ENCODE measurements at regions not wholly inside any gene's neighbourhood (a gene's known extent, or its start where the extent isn't known, plus 50 kb on each side); places are given as distances from the start of the nearest gene placed in this dataset.

GRCh38 chr4:127001933-127002332, 630.8 kb upstream of the INTU start:
- Histone ChIP-seq H3K27me3 (ENCODE audit: insufficient read depth, low read length) (no peaks in the 10 kb centered on the region), H3K4me3 (ENCODE audit: insufficient read depth, low read depth, low read length) (no peak overlapping the region), H3K9ac (ENCODE audit: low read length) (no peak overlapping the region), H3K79me2 (ENCODE audit: insufficient read depth, low read length) (no peaks in the 10 kb centered on the region), H3K4me1 (ENCODE audit: insufficient read depth, low read length) (no peaks in the 10 kb centered on the region), H3K36me3 (ENCODE audit: insufficient read depth, low read length) (no peaks in the 10 kb centered on the region), H3K4me2 (ENCODE audit: low read length) (no peak overlapping the region), H3K27ac (ENCODE audit: low read depth, low read length) (no peak overlapping the region), H2AFZ (ENCODE audit: low read depth, low read length) (no peak overlapping the region), H3K9me3 (ENCODE audit: insufficient read depth, low read depth, low read length) (no peaks in the 10 kb centered on the region), H4K20me1 (ENCODE audit: insufficient read depth, low read length) (no peaks in the 10 kb centered on the region)
- DNase-seq (ENCODE audit: low read depth) (no peak), FAIRE-seq (no peak)
- Mint-ChIP-seq H3K4me3 (ENCODE audit: unreplicated experiment) (no peak overlapping the region), H3K4me1 (ENCODE audit: low read depth, unreplicated experiment) (no peaks in the 10 kb centered on the region), H3K36me3 (ENCODE audit: low read depth, unreplicated experiment) (no peaks in the 10 kb centered on the region), H3K9me3 (ENCODE audit: unreplicated experiment) (no peaks in the 10 kb centered on the region), H3K27me3 (ENCODE audit: low read depth, unreplicated experiment) (no peaks in the 10 kb centered on the region), H3K27ac (ENCODE audit: unreplicated experiment) (no peak overlapping the region)
- TF ChIP-seq EZH2 (IDR thresholded peaks at IDR 0.05; ENCODE audit: insufficient read depth, low read length) (no peak), CTCF (IDR thresholded peaks at IDR 0.05; ENCODE audit: insufficient read depth, low read depth, low read length) (no peak)

- Histone ChIP-seq H3K27ac (ENCODE audit: low read depth, low read length) (no peak overlapping the region), H3K4me1 (ENCODE audit: insufficient read depth, low read length) (no peaks in the 10 kb centered on the region), H3K4me3 (ENCODE audit: insufficient read depth, low read depth, low read length) (no peak overlapping the region), H3K36me3 (ENCODE audit: insufficient read depth, low read length) (no peaks in the 10 kb centered on the region), H3K4me2 (ENCODE audit: low read length) (no peak overlapping the region), H3K79me2 (ENCODE audit: insufficient read depth, low read length) (no peaks in the 10 kb centered on the region), H3K9ac (ENCODE audit: low read length) (no peak overlapping the region), H3K27me3 (ENCODE audit: insufficient read depth, low read length) (no peaks in the 10 kb centered on the region), H2AFZ (ENCODE audit: low read depth, low read length) (no peak overlapping the region), H3K9me3 (ENCODE audit: insufficient read depth, low read depth, low read length) (no peaks in the 10 kb centered on the region), H4K20me1 (ENCODE audit: insufficient read depth, low read length) (no peaks in the 10 kb centered on the region)
- H3K4me1 Mint-ChIP-seq (ENCODE audit: low read depth, unreplicated experiment): no peaks in the 10 kb centered on the region
- no peak overlapping the region for H3K27ac Mint-ChIP-seq (ENCODE audit: unreplicated experiment)
- DNase-seq (ENCODE audit: low read depth) (no peak), FAIRE-seq (no peak)
- H3K4me3 Mint-ChIP-seq (ENCODE audit: unreplicated experiment): no peak overlapping the region
- H3K36me3 Mint-ChIP-seq (ENCODE audit: low read depth, unreplicated experiment): no peaks in the 10 kb centered on the region
- peaks cover 2% of the 10 kb centered on the region for H3K9me3 Mint-ChIP-seq (ENCODE audit: unreplicated experiment)
- H3K27me3 Mint-ChIP-seq (ENCODE audit: low read depth, unreplicated experiment): no peaks in the 10 kb centered on the region
- TF ChIP-seq EZH2 (IDR thresholded peaks at IDR 0.05; ENCODE audit: insufficient read depth, low read length) (no peak), CTCF (IDR thresholded peaks at IDR 0.05; ENCODE audit: insufficient read depth, low read depth, low read length) (no peak)
These were observed 626.3 kb upstream of the INTU start for GRCh38 chr4:127006446-127006877.

GRCh38 chr4:127007305-127007704, 625.5 kb upstream of the INTU start:
- TF ChIP-seq EZH2 (IDR thresholded peaks at IDR 0.05; ENCODE audit: insufficient read depth, low read length): no peak
- no peak for TF ChIP-seq CTCF (IDR thresholded peaks at IDR 0.05; ENCODE audit: insufficient read depth, low read depth, low read length)
- Histone ChIP-seq H3K4me3 (ENCODE audit: insufficient read depth, low read depth, low read length) (no peak overlapping the region), H3K36me3 (ENCODE audit: insufficient read depth, low read length) (no peaks in the 10 kb centered on the region), H4K20me1 (ENCODE audit: insufficient read depth, low read length) (no peaks in the 10 kb centered on the region), H3K4me2 (ENCODE audit: low read length) (no peak overlapping the region), H3K79me2 (ENCODE audit: insufficient read depth, low read length) (no peaks in the 10 kb centered on the region), H3K4me1 (ENCODE audit: insufficient read depth, low read length) (no peaks in the 10 kb centered on the region), H3K27me3 (ENCODE audit: insufficient read depth, low read length) (no peaks in the 10 kb centered on the region), H3K9me3 (ENCODE audit: insufficient read depth, low read depth, low read length) (no peaks in the 10 kb centered on the region), H2AFZ (ENCODE audit: low read depth, low read length) (no peak overlapping the region), H3K9ac (ENCODE audit: low read length) (no peak overlapping the region), H3K27ac (ENCODE audit: low read depth, low read length) (no peak overlapping the region)
- Mint-ChIP-seq H3K27ac (ENCODE audit: unreplicated experiment) (no peak overlapping the region), H3K27me3 (ENCODE audit: low read depth, unreplicated experiment) (no peaks in the 10 kb centered on the region), H3K9me3 (ENCODE audit: unreplicated experiment) (peaks cover 2% of the 10 kb centered on the region), H3K36me3 (ENCODE audit: low read depth, unreplicated experiment) (no peaks in the 10 kb centered on the region), H3K4me3 (ENCODE audit: unreplicated experiment) (no peak overlapping the region), H3K4me1 (ENCODE audit: low read depth, unreplicated experiment) (no peaks in the 10 kb centered on the region)
- no peak for FAIRE-seq
- DNase-seq (ENCODE audit: low read depth): no peak
